Lower leg skin (tissue), 4 donors: ENCODE measurements at regions not wholly inside any gene's neighbourhood (a gene's known extent, or its start where the extent isn't known, plus 50 kb on each side); places are given as distances from the start of the nearest gene placed in this dataset.

ENCODE experiments used
- DNase-seq, 2 donors: peaks; one replicate each; pipeline ENCODE4 v3.0.0-alpha.2; 2019; ENCODE audit warnings: low spot score in 2 of 2
- H3K4me3 ChIP-seq: fragments of 200-600 bp; sonication (generic); 2 replicates; pipeline ENCODE4 v1.5.1; 2017; ENCODE audit warnings: mild to moderate bottlenecking, low read depth; ENCODE audit not compliant: poor library complexity, severe bottlenecking
- POLR2A ChIP-seq, 2 donors: fragments of 450-650 bp; IDR thresholded peaks; one replicate each; pipeline ENCODE4 v1.6.1; 2016 to 2017; ENCODE audit warnings: antibody characterized with exemption in 2 of 2, mild to moderate bottlenecking in 1 of 2, moderate library complexity in 1 of 2
- WGBS, 2 donors: methylation state at CpG; one replicate each; pipeline ENCODE4 v1.1.5; 2018; 5-methylcytosine and 5-hydroxymethylcytosine counted together
- intact Hi-C: fragments of 100-400 bp; cut with DNase I; formaldehyde crosslinking; loops from one replicate; pipeline ENCODE4 v1.15.0; 2023; ENCODE audit warnings: low total_unique reads
- TF ChIP-seq, protein P1 (sequence below), 3 donors: fragments of 450-650 bp; IDR thresholded peaks; one replicate each; pipeline ENCODE4 v1.5.1; 2016; ENCODE audit warnings: antibody characterized with exemption in 3 of 3, mild to moderate bottlenecking in 3 of 3, moderate library complexity in 2 of 3

DNA sequence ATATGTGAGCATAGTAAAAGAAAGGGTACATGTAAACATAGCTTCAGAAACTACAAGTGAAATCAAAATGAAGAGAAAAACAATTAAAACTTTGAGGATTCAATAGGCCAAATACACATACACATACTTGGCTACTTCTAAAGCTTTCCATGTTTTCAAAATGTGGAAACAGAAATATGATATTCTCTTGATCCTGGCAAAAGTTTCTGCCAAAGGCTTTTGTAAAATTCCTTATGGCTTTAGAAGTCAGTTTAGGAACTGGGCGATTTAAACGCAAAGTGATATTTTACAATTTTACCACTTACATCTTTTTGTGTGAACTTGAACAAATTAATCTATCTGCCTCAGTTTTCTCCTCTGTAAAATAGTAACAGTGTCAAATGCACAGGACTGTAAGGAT lies 756.4 kb downstream of the C12orf50 start:
- DNase-seq: no peak
- no peak for TF ChIP-seq POLR2A (IDR thresholded peaks at IDR 0.05)
- TF ChIP-seq, protein P1, sequence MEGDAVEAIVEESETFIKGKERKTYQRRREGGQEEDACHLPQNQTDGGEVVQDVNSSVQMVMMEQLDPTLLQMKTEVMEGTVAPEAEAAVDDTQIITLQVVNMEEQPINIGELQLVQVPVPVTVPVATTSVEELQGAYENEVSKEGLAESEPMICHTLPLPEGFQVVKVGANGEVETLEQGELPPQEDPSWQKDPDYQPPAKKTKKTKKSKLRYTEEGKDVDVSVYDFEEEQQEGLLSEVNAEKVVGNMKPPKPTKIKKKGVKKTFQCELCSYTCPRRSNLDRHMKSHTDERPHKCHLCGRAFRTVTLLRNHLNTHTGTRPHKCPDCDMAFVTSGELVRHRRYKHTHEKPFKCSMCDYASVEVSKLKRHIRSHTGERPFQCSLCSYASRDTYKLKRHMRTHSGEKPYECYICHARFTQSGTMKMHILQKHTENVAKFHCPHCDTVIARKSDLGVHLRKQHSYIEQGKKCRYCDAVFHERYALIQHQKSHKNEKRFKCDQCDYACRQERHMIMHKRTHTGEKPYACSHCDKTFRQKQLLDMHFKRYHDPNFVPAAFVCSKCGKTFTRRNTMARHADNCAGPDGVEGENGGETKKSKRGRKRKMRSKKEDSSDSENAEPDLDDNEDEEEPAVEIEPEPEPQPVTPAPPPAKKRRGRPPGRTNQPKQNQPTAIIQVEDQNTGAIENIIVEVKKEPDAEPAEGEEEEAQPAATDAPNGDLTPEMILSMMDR (IDR thresholded peaks at IDR 0.05): no peak
- H3K4me3 ChIP-seq: no peak overlapping the region
- WGBS, 2 donors: 82% methylated on average over 2 of the region's 2 CpGs
- intact Hi-C loops: no loop called here

DNA sequence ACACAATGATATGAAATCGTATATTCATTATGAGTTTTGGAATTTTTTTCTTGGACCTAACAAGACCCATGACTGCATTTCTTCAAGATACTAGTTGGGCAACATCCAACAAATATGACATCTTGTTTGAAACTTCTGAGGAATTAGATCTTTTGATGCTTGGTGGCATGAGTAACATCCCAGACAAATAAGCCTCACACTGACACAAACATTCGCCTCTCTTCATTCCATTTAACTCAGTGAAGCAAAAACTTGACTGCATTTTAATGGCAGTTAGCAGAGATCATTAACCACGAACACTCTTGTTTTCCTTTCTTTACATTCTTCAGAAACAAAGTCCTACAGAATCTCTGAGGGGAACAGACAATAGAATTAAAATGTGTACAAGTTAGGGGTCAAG lies 758.3 kb downstream of the C12orf50 start:
- intact Hi-C loops: no loop called here
- no peak for TF ChIP-seq POLR2A (IDR thresholded peaks at IDR 0.05)
- TF ChIP-seq, protein P1 (IDR thresholded peaks at IDR 0.05): no peak
- no peak overlapping the region for H3K4me3 ChIP-seq
- DNase-seq: no peak
- WGBS, 2 donors: 48 to 51% methylated on average over 3 of the region's 3 CpGs

DNA sequence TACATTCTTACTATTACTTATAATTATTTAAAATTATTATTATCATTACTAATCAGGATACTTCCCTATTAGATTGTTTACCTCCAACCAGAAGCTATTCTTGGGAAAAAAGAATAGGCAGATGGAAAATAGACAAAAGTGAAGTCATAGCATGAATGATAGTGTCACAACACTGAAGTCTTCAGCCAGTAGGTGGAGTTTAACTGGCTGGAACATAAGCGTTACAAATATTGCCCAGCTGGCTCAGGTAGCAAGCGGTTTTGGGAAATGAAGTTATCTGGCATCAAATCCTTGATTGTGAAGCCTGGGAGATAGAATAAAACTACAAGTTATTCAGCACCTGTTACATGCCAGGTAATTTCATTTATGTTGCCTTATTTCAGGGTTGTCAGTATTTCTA lies 762.9 kb downstream of the C12orf50 start:
- no peak overlapping the region for H3K4me3 ChIP-seq
- TF ChIP-seq POLR2A (IDR thresholded peaks at IDR 0.05): no peak
- TF ChIP-seq, protein P1 (IDR thresholded peaks at IDR 0.05): no peak
- intact Hi-C loops: no loop called here
- 57 to 61% methylated on average over 2 of the region's 2 CpGs for WGBS, 2 donors
- DNase-seq: no peak

DNA sequence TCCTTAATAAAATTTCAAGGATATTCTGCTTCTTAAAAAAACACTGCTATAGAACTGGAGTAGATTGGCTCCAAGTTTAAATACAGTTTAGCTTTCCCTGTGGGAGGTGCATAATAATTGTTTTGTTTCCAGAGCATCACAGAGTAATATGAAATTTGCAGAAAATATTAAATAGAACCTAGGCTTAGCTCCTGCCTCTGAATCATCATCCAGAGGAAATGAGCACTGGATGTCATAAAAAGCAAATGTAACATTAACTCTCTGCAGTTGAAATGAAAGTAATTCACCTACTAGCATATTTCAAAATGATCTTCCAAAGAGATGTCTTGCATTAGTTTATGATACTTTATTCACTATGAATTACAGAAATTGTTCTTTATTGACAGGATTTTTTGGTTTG lies 769.8 kb downstream of the C12orf50 start:
- no peak overlapping the region for H3K4me3 ChIP-seq
- no peak for DNase-seq
- no peak for TF ChIP-seq POLR2A (IDR thresholded peaks at IDR 0.05)
- TF ChIP-seq, protein P1 (IDR thresholded peaks at IDR 0.05): no peak
- intact Hi-C loops: no loop called here

DNA sequence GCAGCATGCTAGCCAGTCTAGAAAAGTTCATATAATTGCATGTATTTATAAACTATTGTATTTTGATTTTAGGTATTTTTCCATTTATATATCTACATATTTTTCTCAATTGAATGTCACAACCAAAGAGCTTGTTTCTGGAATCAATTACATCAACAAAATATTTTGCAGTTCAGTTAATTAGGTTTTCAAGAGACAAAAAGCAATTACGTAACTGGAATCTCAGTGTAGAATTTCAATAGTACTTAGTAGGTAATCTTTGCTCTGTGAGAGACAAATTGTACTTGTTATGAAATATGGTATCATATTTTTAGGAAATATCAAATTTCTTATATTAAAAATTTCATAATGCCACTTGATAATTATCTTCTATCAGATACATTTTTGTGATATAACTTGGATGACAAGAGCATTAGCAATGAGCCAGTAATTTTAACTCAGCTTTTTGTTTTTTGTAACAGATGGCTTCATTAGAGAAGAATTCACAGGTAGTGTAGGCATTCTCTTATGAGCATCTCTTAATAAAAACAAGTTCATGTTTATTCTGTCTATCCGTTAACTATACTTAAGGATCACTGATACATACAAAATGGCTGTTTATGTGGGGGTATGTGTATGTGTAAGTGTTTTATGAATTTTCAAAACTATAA lies 774.7 kb downstream of the C12orf50 start:
- H3K4me3 ChIP-seq: no peak overlapping the region
- intact Hi-C loops: loop anchor here (2.0 kb wide), 1 partner anchor 14 kb away; no protein-coding TSS in a partner anchor
- WGBS, 2 donors: 83 to 88% methylated on average over 2 of the region's 2 CpGs
- TF ChIP-seq, protein P1 (IDR thresholded peaks at IDR 0.05): no peak
- TF ChIP-seq POLR2A (IDR thresholded peaks at IDR 0.05): no peak
- no peak for DNase-seq

DNA sequence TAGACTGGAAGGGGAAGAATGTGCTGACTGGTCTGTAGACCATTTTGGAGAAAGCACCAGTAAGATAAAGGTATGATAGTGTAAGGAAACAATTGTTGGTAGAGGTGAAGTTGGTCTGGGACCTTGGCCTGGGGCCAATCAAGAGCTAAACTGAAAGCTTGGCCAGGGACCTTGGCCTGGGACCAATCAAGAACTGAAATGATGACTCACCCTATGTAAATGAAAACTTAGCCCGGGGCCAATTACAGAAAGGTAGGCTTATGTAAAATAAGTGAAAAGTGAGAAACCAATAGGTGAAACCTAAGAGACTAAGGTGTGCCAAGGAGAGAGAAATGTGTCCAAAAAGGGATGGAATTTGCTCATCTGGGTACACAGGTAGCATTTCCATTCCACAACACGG lies 776.0 kb downstream of the C12orf50 start:
- WGBS, 2 donors: 68 to 75% methylated on average over 2 of the region's 2 CpGs

More for the DNA sequence above, 776.0 kb downstream of the C12orf50 start:
- no peak overlapping the region for H3K4me3 ChIP-seq
- no peak for TF ChIP-seq POLR2A (IDR thresholded peaks at IDR 0.05)
- TF ChIP-seq, protein P1 (IDR thresholded peaks at IDR 0.05): no peak
- intact Hi-C loops: no loop called here
- no peak for DNase-seq
